CD8-positive, alpha-beta memory T cell (primary cell): ENCODE measurements at regions not wholly inside any gene's neighbourhood (a gene's known extent, or its start where the extent isn't known, plus 50 kb on each side); places are given as distances from the start of the nearest gene placed in this dataset.

Experiments
- CTCF ChIA-PET: fragments of 350-600 bp; sonication (Branson Sonifier 250); formaldehyde crosslinking; loops from one replicate; lab custom pipeline; 2021; ENCODE audit warnings: antibody characterized with exemption; lab: Charles Lee
- POLR2A ChIA-PET: fragments of 350-600 bp; sonication (Branson Sonifier 250); formaldehyde crosslinking; loops from one replicate; lab custom pipeline; 2021; ENCODE audit warnings: antibody characterized with exemption; lab: Charles Lee
- DNase-seq, 5 donors: peaks; one replicate each; pipeline versions ENCODE4 v3.0.0 to v3.0.0-alpha.2; 2020 to 2022; ENCODE audit warnings: mixed read lengths in 1 of 5
- H3K27ac ChIP-seq: one replicate; pipeline ENCODE4 v1.7.0; 2013; ENCODE audit warnings: low read depth, mild to moderate bottlenecking, low read length, moderate library complexity
- H3K27me3 ChIP-seq: 2 replicates; pipeline ENCODE4 v1.7.0; 2013; ENCODE audit warnings: low read length, mild to moderate bottlenecking; ENCODE audit not compliant: insufficient read depth, poor library complexity, severe bottlenecking
- H3K36me3 ChIP-seq: 2 replicates; pipeline ENCODE4 v1.7.0; 2013; ENCODE audit warnings: mild to moderate bottlenecking, low read length, moderate library complexity; ENCODE audit not compliant: insufficient read depth
- H3K4me1 ChIP-seq: 2 replicates; pipeline ENCODE4 v1.7.0; 2013; ENCODE audit warnings: mild to moderate bottlenecking, low read length, moderate library complexity; ENCODE audit not compliant: insufficient read depth
- H3K4me3 ChIP-seq: 2 replicates; pipeline ENCODE4 v1.7.0; 2013; ENCODE audit warnings: mild to moderate bottlenecking, low read length
- H3K9me3 ChIP-seq: 2 replicates; pipeline ENCODE4 v1.7.0; 2013; ENCODE audit warnings: mild to moderate bottlenecking, low read length
- H3K27ac Mint-ChIP-seq, 8 donors: one replicate each; pipeline ENCODE4 v1.8.0; 2020 to 2021; ENCODE audit warnings: mixed read lengths in 8 of 8, mild to moderate bottlenecking in 6 of 8, inconsistent platforms in 3 of 8, moderate library complexity in 3 of 8
- H3K27me3 Mint-ChIP-seq, 2 donors: one replicate each; pipeline ENCODE4 v1.8.0; 2020 to 2021; ENCODE audit warnings: mixed read lengths in 2 of 2, mild to moderate bottlenecking in 1 of 2, moderate library complexity in 1 of 2
- H3K36me3 Mint-ChIP-seq, 3 donors: one replicate each; pipeline ENCODE4 v1.8.0; 2020 to 2021; ENCODE audit warnings: mixed read lengths in 3 of 3, inconsistent platforms in 1 of 3, mild to moderate bottlenecking in 1 of 3
- H3K4me1 Mint-ChIP-seq, 3 donors: one replicate each; pipeline ENCODE4 v1.8.0; 2020 to 2021; ENCODE audit warnings: mixed read lengths in 3 of 3, inconsistent platforms in 1 of 3, mild to moderate bottlenecking in 1 of 3
- H3K4me3 Mint-ChIP-seq, 7 donors: one replicate each; pipeline ENCODE4 v1.8.0; 2020 to 2021; ENCODE audit warnings: mixed read lengths in 7 of 7, mild to moderate bottlenecking in 6 of 7, moderate library complexity in 4 of 7, inconsistent platforms in 2 of 7
- H3K9me3 Mint-ChIP-seq, 5 donors: one replicate each; pipeline ENCODE4 v1.8.0; 2020 to 2022; ENCODE audit warnings: mixed read lengths in 5 of 5, mild to moderate bottlenecking in 3 of 5, moderate library complexity in 2 of 5, inconsistent platforms in 1 of 5

DNA sequence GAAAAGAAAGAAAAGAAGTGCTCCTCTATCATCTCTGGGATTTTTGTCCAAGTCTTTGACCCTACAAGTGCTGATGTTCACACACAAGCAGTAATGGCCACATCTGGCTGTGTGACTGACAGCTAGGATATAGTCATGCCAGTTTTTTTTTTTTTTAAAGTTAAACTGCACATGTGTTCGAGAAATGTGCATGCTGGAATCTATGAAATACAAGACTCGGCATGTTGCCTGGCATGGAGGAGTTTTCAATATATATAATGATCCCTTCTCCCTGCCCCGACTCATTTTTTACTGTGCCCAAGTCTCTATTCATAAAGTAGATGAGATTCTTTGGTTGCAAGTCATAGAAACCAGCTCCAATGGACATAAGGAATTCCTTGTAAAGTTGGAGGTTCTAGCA lies 60.4 kb upstream of the FGFR2 start:
- POLR2A ChIA-PET: no interaction called here
- Histone ChIP-seq H3K4me3 (no peak overlapping the region), H3K27me3 (no peaks in the 10 kb centered on the region), H3K4me1 (no peaks in the 10 kb centered on the region), H3K36me3 (no peaks in the 10 kb centered on the region), H3K9me3 (no peaks in the 10 kb centered on the region), H3K27ac (no peak overlapping the region)
- CTCF ChIA-PET: no interaction called here
- Mint-ChIP-seq H3K27me3 (peaks cover 0 to 14% of the 10 kb centered on the region in 2 donors), H3K4me1 (no peaks in the 10 kb centered on the region), H3K4me3 (no peak overlapping the region), H3K27ac (no peak overlapping the region), H3K9me3 (peaks cover 0 to 3% (median 0%) of the 10 kb centered on the region in 5 donors), H3K36me3 (no peaks in the 10 kb centered on the region)
- DNase-seq: no peak

DNA sequence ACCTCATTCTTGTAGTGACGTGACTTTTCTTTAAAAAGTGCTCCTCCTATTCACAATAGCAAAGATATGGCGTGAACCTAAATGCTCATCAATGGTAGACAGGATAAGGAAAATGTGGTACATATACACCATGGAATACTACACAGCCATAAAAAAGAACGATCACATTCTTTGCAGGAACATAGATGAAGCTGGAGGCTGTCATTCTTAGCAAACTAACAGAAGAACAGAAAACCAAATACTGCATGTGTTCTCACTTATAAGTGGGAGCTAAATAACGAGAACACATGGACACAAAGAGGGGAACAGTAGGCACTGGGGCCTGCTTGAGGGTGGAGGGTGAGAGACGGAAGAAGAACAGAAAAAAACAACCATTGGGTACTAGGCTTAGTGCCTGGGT lies 59.9 kb upstream of the FGFR2 start:
- no peak for DNase-seq
- H3K9me3 ChIP-seq: no peaks in the 10 kb centered on the region
- ChIA-PET CTCF (interaction anchor here (1.0 kb wide), 1 partner anchor 242 kb away, joined by 3 read pairs; no protein-coding TSS in a partner anchor), POLR2A (no interaction called here)
- H3K9me3 Mint-ChIP-seq: peaks cover 0 to 3% (median 0%) of the 10 kb centered on the region in 5 donors
- no peak overlapping the region for H3K27ac Mint-ChIP-seq
- no peaks in the 10 kb centered on the region for H3K27me3 ChIP-seq
- no peak overlapping the region for H3K27ac ChIP-seq
- H3K4me3 Mint-ChIP-seq: no peak overlapping the region
- H3K36me3 ChIP-seq: no peaks in the 10 kb centered on the region
- H3K4me1 Mint-ChIP-seq: no peaks in the 10 kb centered on the region
- H3K27me3 Mint-ChIP-seq: peaks cover 0 to 14% of the 10 kb centered on the region in 2 donors
- H3K36me3 Mint-ChIP-seq: no peaks in the 10 kb centered on the region
- no peaks in the 10 kb centered on the region for H3K4me1 ChIP-seq
- H3K4me3 ChIP-seq: no peak overlapping the region

DNA sequence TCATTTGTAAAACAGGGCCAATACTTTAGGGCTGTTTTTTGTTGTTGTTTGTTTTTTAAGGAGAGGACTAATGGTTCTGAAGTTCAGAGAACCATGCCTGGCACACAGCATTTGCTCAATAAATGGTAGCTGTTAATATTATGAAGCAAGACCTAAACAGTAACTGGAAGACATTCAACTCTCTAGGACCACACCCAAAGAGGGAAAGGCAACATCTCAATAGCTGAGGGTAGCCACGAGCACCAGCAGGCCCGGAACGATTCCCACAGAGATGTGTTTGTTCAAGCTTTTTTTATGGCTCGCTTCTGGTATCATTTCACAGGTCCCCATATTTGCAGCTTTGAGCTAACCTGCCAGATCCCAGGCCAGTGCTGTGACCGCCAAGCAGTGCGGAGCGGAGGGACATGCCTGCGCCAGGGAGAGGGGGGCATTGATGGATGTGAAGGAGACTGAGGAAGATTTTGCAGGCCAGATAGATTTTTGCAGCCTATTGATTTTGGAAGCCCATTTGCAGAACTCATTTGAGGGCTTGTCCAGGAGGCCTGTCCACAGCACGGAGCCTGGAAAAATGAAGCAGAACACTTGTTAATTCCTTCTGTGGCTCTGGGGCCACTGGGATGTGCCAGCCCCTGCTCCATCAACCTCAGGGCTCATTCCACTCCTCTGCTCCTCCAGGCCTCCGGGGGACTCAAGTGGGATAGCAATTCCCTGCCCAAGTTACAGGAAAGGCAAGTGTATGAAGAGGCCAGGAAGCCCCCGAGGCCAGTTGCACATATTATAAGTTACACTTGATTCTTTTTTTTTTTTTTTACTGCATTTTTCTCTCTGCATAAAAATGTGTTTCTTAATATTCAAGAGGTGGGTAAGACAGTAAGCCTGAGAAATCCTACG lies 57.3 kb upstream of the FGFR2 start:
- ChIA-PET POLR2A (no interaction called here), CTCF (no interaction called here)
- Mint-ChIP-seq H3K9me3 (peaks cover 0 to 1% (median 0%) of the 10 kb centered on the region in 5 donors), H3K36me3 (no peaks in the 10 kb centered on the region), H3K4me3 (no peak overlapping the region), H3K27ac (no peak overlapping the region), H3K4me1 (no peaks in the 10 kb centered on the region), H3K27me3 (peaks cover 3 to 11% of the 10 kb centered on the region in 2 donors)
- no peak overlapping the region for H3K4me3 ChIP-seq
- H3K9me3 ChIP-seq: no peaks in the 10 kb centered on the region
- H3K27ac ChIP-seq: no peak overlapping the region
- no peak for DNase-seq
- H3K4me1 ChIP-seq: no peaks in the 10 kb centered on the region
- no peaks in the 10 kb centered on the region for H3K36me3 ChIP-seq
- H3K27me3 ChIP-seq: no peaks in the 10 kb centered on the region

DNA sequence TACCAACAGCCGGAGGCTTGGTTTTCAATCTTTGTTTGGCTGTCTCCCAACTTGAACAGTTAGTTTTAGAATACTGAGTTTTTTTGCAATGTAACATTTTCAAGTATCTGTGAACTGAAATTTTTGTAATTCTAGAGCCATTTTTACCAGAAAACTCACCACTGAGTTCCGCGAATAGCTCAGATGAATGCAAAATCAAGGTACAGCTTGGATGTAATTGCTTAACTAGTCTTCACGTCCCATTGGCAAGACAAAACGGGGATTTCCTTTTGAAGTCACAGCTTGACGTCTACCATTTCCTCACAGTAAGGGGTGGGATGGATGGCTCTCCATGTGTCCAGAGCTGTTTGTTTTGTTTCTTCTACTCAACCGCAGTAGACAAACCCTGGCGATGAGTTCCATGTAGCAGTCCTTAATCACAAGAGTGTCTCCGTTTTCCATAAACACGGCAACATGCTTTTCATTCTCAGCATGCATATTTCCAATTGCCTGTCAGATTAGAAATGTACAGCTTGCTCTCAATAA lies 55.8 kb upstream of the FGFR2 start:
- POLR2A ChIA-PET: no interaction called here
- no peak for DNase-seq
- Mint-ChIP-seq H3K9me3 (peaks cover 0 to 1% (median 0%) of the 10 kb centered on the region in 5 donors), H3K27ac (no peak overlapping the region), H3K36me3 (no peaks in the 10 kb centered on the region), H3K4me3 (no peak overlapping the region), H3K27me3 (peaks cover 8 to 10% of the 10 kb centered on the region in 2 donors), H3K4me1 (no peaks in the 10 kb centered on the region)
- Histone ChIP-seq H3K4me1 (no peaks in the 10 kb centered on the region), H3K4me3 (no peak overlapping the region), H3K36me3 (no peaks in the 10 kb centered on the region), H3K27ac (no peak overlapping the region), H3K27me3 (no peaks in the 10 kb centered on the region), H3K9me3 (no peaks in the 10 kb centered on the region)
- CTCF ChIA-PET: no interaction called here

DNA sequence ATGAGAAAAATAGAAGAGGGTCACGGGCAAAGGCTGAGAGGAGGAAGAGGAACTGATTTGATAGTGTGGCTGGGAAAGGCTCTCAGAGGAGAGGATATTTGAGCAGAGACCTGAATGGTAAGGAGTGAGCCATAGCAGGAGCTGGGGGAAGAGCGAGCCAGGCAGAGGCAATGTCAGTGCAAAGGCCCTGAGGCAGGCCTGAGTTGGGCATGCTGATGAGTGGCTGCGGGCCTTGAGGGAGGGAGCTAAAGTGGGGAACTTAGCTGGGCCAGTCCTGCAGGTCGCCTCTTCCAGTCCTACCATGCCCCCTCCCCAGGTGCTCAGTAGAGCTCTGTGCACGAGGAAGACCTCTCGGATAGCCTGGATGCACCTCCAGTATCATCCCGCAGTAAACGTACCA lies 55.4 kb upstream of the FGFR2 start:
- no peak overlapping the region for H3K4me3 ChIP-seq
- POLR2A ChIA-PET: no interaction called here
- H3K27me3 Mint-ChIP-seq: peaks cover 10 to 11% of the 10 kb centered on the region in 2 donors
- H3K9me3 Mint-ChIP-seq: peaks cover 0 to 1% (median 0%) of the 10 kb centered on the region in 5 donors
- no peak overlapping the region for H3K27ac Mint-ChIP-seq
- H3K4me3 Mint-ChIP-seq: no peak overlapping the region
- no peaks in the 10 kb centered on the region for H3K27me3 ChIP-seq
- no peak for DNase-seq
- H3K36me3 Mint-ChIP-seq: no peaks in the 10 kb centered on the region
- H3K4me1 Mint-ChIP-seq: no peaks in the 10 kb centered on the region
- H3K36me3 ChIP-seq: no peaks in the 10 kb centered on the region
- no peaks in the 10 kb centered on the region for H3K9me3 ChIP-seq
- no peak overlapping the region for H3K27ac ChIP-seq
- H3K4me1 ChIP-seq: no peaks in the 10 kb centered on the region
- CTCF ChIA-PET: no interaction called here

DNA sequence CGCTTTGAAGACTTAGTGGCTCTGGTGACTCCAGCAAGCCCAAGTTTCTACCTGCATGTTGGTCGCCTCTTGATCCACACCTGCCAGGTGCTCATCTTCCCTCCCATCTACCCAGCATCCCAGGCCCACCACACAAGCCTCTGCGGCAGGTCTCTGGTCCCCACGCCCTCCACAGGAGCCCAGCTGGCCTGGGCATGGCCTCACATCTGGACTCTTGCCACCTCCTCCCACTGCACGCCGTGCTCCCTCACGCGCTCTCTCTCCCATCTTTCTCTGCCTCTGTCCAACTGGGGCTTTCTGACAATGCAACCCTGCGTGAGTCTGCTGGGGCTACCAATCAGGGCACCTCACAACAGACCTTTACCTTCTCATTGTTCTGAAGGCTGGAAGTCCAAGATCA lies 50.2 kb upstream of the FGFR2 start:
- peaks cover 8 to 21% of the 10 kb centered on the region in 2 donors for H3K27me3 Mint-ChIP-seq
- ChIA-PET POLR2A (no interaction called here), CTCF (no interaction called here)
- DNase-seq: no peak
- Histone ChIP-seq H3K9me3 (no peaks in the 10 kb centered on the region), H3K27me3 (no peaks in the 10 kb centered on the region), H3K4me1 (no peaks in the 10 kb centered on the region), H3K27ac (no peak overlapping the region), H3K36me3 (no peaks in the 10 kb centered on the region), H3K4me3 (no peak overlapping the region)
- H3K4me3 Mint-ChIP-seq: no peak overlapping the region
- H3K36me3 Mint-ChIP-seq: no peaks in the 10 kb centered on the region
- no peaks in the 10 kb centered on the region for H3K9me3 Mint-ChIP-seq
- no peak overlapping the region for H3K27ac Mint-ChIP-seq
- no peaks in the 10 kb centered on the region for H3K4me1 Mint-ChIP-seq

DNA sequence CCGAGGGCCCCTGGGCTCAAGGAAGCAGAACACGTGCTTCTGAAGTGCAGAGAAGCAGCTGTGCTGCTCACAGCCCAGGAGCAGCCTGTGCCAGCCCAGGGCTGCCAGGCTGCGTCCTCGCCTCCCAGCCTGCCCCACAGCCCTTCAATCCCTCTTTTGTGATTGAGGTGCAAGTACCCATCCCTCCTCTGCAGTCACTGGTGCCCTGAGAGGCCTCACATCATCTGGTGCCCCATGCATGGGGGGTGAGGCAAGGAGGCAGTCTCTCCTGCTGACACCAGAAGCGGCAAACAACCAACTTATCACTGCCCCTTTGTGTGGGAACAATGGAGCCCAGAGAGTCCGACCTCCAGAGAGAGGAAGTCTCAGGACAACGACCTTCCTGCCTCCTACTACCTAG lies 49.8 kb upstream of the FGFR2 start:
- Histone ChIP-seq H3K4me1 (no peaks in the 10 kb centered on the region), H3K4me3 (no peak overlapping the region), H3K9me3 (no peaks in the 10 kb centered on the region), H3K36me3 (no peaks in the 10 kb centered on the region), H3K27ac (no peak overlapping the region), H3K27me3 (no peaks in the 10 kb centered on the region)
- Mint-ChIP-seq H3K9me3 (no peaks in the 10 kb centered on the region), H3K4me1 (no peaks in the 10 kb centered on the region), H3K4me3 (no peak overlapping the region), H3K27ac (no peak overlapping the region), H3K36me3 (no peaks in the 10 kb centered on the region), H3K27me3 (peaks cover 8 to 21% of the 10 kb centered on the region in 2 donors)
- POLR2A ChIA-PET: no interaction called here
- CTCF ChIA-PET: no interaction called here
- no peak for DNase-seq
